Stimulated activated CD4-positive, alpha-beta T cell treated with anti-CD3 and anti-CD28 coated beads, Interleukin-4, amount 100 ng/mL, for 24 hours (primary cell): ENCODE measurements at regions not wholly inside any gene's neighbourhood (a gene's known extent, or its start where the extent isn't known, plus 50 kb on each side); places are given as distances from the start of the nearest gene placed in this dataset.
"Not testable (repeated sequence)": the region's sequence is repeated elsewhere in the genome, so short reads cannot be mapped to it uniquely, and the experiment has no call there.

Experiments
- DNase-seq: peaks from one replicate; pipeline ENCODE4 v3.0.0-alpha.2; 2020

DNA sequence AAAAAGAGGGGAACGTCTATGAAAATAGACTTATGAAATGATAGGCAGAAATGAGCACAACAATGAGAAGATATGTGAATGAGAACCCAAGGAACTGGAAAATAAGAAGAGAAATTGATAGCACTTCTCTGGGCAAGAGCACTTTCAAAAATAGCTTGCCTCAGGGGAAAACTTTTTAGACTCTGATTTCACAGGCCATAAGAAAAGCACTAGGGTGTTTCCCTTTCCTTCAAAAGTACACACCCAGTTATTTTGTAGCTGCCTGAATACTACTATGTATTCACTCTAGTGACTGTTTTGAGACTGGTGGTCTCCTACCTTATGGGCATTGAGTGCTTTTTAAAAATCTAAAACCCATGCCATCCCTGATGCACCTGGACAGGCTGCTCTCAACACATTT lies 172.3 kb upstream of the SOX6 start:
- DNase-seq: no peak

DNA sequence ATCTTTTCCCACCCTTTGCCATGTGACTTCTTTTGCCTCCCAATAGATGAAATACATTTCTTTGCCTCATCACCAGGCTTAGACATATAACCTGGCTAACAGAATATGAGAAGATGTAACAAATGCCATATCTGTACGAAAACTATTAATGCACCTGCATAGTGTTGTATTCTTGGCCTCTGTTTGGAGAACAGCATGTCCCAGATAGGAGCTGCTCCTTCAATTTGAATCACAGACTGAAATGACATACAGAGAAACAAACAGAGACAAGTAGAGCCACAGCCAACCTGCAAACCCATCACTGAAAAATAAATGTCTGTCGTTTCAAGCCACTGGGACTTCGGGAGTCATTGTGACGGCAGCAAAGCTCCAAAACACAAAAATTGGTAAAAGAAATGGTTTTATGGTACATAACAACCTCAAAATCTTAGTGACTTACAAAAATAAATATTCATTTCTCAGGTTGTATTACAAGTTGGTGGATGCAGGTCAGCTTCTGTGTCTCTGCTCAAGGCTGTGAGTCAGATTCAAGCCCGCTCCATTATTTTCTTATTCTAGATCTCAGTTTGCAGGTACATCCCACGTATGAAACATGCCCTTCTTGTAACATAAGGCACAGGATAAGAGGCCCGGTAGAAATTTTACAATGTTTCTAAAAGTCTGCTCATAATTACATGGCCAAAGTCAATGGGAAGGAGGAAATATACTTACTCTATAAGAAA lies 171.3 kb upstream of the SOX6 start:
- no peak for DNase-seq

DNA sequence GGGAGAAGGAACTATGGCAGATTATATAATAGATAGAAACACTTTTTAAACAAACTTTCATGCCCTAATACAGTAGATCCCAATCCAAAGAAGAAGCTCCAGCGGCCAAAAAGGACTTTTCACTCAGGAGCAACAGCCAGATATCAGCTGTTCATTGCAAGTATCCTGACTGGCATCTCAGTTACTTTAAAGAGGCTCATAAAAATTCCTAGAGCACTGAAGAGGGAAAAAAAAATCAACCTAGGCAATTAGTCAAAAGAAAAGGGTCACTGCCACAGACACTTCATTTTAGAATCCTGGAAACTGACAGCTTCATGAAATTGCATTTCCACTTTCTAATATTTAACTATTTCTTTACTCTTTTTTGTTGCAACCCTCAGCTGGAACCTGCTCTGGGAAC lies 170.6 kb upstream of the SOX6 start:
- DNase-seq: no peak

DNA sequence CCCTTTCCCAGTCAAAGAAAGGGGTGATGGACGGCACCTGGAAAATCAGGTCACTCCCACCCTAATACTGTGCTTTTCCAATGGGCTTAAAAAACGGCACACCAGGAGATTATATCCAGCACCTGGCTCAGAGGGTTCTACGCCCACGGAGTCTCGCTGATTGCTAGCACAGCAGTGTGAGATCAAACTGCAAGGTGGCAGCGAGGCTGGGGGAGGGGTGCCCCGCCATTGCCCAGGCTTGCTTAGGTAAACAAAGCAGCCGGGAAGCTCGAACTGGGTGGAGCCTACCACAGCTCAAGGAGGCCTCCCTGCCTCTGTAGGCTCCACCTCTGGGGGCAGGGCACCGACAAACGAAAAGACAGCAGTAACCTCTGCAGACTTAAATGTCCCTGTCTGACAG lies 164.4 kb upstream of the SOX6 start:
- not testable (repeated sequence) for DNase-seq

DNA sequence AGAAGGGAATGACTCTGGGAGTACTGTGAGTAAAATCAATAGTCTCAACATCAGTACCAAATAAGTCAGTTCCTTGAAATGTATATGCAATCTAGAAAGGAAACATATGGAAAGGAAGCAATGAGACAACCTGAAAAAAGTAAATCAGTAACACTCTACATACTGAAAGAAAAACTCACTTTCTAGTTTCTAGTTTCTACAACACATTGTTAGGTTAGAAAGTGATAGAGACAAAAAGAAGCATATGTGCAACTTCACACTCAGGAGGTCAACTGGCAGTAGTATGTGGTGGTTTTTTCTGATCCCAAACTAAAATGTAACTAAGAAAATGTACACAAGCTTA lies 156.5 kb upstream of the SOX6 start:
- no peak for DNase-seq

DNA sequence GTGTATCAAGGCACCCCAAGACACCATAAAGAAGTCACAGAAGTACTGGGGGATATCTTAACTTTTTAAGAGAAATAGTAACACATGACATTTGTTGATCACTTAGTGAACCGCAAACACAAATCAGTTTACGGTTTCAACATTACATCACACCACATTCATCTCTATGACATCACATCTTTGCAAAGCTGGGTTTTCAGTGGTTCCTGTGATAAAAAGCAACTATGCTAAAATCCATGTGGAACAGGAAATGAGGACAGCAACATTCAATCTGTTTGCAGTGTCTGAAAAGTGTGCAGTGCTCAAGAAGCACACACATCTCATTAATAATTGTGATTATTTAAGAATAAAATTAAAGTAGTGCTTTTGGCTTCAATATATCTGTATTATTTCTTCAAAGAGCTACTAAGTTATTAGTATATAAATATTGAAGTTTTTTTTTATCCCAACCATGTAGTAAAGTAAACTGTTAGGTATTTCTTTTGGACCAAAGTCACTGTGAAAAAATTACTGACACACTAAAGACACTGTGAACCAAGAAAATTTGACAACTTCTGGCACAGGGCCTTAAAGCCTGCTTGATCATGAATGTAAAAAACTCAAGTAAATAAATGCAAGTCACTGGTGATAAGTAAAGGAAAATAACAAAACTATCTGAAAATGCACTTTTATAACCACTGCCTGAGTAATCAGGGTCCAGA lies 156.0 kb upstream of the SOX6 start:
- no peak for DNase-seq

DNA sequence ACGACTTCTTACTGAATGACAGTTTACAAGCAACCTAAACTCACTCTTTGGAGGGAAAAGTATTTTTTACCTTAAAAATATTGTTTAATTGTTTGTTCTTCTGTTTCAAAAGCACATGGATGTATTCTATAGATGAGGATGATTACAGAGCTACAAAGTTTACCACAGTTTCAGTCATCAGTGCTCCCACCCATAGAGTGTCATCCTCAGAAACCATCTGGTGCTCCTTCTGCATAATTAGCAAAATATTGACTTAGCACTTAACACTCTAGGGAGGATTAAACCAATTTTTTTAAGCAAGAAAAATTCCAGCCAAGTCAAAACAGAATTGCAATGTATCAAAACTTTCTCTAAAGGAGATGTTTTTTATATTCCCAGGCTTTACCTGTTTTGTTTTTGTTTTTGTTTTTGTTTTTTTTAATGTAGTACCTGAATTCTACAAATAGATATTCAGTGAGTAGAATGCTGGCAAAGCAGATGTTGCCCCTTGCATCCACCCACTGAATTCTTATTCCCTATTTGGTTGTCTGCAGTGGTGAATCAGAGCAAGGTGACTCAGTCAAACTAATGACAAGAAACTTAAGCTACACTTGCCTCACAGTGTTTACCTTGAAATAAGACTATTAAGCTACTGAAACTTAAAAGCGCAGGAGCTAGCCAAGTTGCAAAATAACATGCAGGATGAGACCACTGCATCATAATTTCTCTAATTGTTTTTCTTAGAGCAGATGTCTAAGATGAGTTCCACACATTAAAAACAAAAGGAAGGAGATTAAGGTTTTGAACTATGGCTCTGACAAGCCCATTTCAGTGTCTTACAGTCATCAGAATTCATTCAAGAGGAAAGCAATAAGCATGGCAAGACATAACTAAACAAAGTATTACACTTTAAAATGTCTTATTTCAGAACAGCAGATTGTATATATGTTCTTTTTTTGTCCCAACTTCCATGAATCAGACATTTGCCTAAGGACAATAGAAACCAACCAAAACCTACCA lies 155.1 kb upstream of the SOX6 start:
- DNase-seq: no peak

DNA sequence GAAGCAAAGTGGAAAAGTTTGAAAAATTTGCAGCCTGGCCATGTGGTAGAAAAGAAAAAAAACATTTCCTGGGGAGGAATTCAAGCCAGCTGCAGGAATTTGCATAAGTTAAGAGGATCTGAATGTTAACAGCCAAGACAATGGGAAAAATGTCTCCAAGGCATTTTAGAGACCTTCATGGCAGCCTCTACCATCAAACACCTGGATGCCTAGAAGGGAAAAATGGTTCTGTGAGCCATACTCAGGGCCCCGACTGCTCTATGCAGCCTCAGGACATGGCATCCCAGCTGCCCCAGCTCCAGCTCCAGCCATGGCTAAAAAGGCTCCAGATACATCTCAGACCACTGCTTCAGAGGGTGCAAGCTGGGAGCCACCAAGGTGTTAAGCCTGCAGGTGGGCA lies 149.1 kb upstream of the SOX6 start:
- no peak for DNase-seq

DNA sequence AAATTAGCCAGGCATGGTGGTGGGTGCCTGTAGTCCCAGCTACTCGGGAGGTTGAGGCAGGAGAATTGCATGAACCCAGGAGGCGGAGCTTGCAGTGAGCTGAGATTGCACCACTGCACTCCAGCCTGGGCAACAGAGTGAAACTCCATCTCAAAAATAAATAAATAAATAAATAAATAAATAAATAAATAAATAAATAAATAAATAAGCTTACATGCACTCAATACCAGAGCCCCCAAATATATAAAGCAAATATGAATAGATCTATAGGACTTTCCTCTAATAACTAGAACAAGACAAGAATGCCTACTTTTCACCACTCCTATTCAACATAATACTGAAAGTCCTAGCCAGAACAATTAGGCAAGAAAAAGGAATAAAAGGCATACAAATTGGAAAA lies 147.5 kb upstream of the SOX6 start:
- DNase-seq: not testable (repeated sequence)

DNA sequence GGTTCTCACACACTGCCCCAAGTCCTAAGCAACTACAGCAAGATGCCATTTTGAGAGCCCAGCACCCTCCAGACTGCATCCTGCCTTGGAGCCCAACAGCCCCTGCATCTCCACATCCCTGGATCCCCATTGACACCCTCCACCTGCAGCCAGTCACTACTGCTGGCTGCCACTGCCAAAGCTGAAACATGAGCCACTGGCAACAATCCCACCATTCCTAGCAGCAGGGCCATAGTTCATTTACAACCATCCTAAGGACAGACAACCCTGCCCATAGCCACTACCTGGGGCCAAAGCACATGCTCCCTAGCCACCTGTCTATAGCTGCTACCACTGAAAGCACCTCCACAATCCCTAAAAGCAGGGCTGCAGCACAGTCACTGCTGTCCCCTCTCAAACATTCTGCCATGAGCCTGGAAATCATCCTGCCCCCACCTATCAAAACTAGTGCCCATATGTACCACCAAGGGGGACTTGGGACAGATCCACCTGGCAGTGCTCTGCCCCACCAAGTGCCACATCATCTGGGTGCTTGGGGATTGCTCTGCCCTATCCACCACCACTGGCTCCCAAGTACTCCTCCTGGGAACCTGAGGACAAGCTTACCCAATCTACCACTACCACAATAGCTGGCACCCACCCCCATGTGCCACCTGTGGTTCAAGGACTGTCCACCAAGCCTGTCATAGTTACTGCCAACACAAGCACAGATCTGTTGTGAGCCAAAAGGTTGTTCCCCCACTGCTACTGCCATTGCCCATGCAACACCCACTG lies 138.8 kb upstream of the SOX6 start:
- DNase-seq: no peak

DNA sequence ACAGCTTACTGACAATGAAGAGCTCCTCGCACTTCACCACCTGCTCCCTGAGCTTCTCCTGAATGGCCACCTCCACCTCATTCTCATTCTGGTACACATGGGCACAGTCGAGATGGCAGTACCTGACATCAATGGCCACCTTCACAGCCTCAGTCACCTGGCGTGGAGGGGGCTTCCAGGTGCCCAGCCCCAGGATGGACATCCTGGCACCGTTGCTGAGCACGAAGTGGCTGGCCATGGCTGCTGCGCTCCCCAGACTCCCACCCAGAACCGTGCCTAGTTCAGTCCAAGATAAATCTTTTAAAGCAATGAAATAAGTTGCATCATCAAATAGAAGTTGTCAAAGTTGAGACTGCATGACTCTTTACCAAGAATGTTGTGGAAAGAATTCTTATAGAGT lies 128.1 kb upstream of the SOX6 start:
- DNase-seq: no peak

DNA sequence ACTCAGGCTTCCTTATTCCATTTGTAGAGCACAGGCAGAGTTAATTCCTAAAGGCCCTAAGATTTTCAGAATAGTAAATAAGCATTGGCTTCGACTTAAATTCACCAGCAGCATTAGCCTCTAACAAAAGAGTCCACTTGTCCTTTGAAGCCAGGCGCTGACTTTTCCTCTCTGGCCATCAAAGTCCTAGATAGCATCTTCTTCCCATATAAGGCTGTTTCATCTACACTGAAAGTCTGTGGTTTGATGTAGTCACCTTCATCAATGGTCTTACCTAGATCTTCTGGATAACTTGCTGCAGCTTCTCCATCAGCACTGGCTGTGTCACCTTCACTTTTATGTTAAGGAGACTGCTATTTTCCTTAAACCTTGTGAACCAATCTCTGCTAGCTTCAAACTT lies 118.3 kb upstream of the SOX6 start:
- no peak for DNase-seq

DNA sequence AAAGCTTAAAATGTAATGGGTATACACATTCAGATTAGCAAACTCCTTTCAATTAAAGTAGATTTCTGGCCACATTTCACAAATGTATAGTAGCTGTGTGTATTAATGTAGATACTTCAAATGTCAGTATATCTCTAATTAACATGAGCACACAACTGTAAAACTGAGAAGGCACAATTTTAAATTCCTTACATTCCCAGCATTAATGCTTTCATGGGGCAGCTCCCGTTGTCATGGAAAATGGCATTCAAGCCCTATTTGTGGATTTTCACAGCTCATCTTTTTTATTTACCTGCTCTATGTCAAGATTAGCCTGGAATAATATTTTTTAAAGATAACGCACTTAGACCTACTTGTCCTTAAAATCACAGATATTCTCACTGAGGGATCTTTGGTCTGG lies 113.6 kb upstream of the SOX6 start:
- no peak for DNase-seq

DNA sequence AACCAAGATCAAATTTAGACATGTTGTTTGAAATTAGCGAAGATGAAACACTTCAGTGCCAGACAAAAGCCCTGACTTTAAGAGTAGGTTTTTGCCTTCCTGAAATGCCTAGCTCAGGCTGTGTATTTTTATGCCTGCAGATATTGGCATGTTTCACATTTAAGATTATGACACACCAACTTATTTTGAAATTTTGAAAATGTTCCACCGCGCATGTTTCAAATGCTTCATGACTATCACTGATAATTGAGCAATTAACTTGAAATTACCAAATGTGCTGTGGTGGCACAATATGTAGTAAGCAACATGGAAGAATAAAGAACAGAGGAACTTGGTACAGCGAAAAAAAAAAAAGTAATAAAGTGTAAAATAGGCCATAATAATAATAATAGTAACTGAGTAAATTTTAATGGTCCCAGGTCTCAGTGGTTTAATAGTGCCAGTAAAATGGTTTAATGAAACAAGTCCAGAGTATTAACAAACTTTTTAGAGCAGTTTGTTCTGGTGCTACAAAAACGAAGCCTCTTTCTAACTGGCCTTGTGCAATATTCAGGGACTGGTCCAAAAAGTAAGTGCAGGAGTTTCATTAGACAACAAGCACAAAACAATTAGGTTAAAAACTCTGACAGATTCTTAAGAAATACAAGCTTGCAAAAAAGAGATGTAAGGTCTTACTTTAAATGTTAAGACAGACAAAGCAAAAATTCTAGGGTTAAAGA lies 112.5 kb upstream of the SOX6 start:
- no peak for DNase-seq

DNA sequence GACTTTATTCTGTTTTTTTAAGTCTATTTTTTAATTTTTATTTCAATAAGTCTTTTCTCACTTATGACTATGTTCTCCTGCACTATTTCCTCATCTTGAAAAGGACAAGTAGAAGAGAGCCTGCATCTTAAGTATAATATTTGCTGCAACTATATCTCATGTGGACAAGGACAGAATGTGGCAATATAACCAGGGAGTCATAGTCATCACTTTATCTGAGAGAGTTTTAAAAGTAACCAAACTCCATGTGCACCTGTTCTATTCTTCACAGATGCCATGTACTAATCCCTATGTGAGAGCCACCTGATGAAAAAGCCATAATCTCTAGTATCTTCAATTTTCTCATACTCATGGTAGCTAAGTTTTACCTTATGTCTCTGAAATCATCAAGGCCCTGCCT lies 104.2 kb upstream of the SOX6 start:
- no peak for DNase-seq

DNA sequence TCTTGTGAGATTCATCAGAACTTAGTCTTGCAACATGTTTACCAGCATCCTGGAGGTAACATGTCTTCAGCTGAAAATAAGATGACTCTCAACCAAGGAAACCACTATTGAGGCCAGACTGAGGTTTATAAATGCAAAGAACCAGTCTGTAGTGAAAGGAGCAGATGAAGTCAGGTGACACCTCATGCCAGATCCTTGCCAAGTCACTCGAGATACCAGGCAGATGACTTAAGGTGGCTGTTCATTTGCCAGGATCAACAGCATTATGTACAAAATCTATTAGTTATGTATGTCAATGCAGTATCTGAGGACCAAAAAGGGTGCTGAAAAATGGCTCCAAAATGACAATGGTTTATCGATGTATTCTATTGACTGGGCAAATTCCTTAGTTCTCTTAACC lies 100.0 kb upstream of the SOX6 start:
- no peak for DNase-seq

DNA sequence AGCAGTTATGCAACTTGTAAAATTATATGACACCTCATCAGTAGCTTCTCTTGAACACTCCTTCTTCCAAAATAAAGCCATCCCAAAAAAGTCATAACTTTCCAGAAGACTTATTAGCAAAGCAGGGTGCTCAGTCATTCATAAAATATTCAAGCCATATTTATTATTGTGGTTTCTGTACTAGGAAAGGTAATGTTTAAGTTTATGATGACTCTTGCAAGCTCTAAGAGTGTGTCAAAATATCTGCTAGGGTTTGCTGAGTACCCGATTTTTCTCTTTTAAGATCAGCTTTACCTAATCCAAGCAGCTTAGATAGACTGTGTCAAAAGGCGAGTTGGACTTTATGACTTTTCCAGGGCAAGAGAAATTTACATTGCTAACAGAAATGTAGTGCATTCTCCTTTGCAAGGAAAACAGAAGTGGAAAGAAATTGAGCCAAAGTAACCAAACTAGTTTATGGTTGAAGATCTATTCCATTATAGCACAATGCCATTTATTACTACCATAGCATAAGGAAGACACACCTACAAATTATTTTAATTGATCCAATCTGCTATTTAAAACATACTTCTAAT lies 98.0 kb upstream of the SOX6 start:
- DNase-seq: no peak

DNA sequence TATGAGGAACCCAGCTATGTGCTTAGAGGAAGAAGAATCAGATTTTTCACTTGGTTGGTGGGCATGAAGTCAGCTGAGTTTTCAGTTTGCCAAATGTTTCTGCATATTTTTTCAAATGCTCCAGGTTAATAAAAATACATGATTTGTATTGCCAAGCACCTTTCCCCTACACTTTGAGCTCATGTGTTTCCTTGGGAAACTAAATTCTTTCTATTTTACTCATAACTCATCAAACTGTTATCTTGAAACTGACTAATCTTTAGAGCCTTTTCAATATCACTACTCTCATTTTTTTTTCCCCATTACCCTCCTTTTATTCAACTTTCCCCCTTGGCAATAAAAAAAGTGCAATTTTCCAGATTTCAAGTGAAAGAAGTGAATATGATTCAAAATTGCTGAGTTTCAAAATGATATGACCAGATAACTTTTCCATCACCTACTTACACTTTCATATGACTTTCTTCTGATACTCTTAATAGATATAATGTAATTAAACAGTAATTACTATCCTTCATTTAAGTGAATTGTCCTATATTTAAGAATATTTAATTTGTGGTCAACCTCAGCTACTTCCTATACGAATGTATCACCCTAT lies 91.9 kb upstream of the SOX6 start:
- no peak for DNase-seq

DNA sequence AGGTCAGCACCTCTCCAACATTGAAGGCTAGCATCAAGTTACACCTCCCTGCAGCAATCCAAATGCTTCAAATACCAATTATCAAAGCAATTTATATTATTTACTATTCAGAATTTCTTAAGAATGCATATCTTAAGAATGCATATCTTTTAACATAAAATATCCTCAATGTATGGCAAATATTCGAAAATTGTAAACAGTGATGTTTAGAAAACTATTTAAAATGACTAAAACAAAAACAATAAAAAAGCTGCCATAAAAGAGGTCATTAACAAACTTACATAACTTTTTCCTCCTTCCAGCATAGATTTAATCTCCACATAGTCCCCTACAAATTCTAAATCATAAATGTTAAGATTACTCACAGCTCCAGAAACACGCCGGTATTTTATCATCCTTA lies 85.1 kb upstream of the SOX6 start:
- DNase-seq: no peak

DNA sequence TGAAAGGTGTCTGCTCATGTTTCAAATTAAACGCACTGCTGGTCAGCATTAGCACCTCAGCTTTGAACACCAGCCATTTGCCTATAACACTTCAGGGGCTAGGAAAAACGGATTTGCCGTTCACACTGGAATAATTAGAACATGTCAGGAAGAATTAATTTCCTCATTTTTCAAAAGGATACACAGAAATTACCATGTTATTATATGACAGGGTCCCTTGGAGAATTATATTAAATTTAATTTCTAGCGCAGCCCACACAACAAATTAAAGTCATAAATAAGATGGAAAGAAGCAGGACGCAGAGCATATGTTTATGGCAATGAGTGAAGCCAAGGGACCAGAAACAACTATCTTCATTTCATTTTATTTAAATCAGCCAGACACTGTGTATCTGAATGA lies 83.8 kb upstream of the SOX6 start:
- no peak for DNase-seq

DNA sequence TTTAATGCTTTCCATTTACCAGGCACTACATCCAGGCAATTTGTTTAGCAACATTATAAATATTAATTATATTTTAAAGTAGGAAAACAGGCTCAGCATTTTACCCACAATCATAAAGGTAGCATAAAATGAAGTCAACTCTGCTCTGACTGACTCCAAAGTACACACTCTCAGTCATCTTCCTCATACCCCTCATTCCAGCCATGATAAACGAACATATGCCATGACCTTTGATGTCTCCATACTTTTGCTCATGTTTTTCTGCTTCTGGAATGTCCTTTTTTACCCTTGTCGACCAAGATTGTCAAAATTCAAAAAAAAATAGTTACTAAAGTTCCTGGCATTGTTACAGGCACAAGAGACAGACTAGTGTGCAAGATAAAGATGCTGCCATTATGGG lies 77.7 kb upstream of the SOX6 start:
- DNase-seq: no peak

DNA sequence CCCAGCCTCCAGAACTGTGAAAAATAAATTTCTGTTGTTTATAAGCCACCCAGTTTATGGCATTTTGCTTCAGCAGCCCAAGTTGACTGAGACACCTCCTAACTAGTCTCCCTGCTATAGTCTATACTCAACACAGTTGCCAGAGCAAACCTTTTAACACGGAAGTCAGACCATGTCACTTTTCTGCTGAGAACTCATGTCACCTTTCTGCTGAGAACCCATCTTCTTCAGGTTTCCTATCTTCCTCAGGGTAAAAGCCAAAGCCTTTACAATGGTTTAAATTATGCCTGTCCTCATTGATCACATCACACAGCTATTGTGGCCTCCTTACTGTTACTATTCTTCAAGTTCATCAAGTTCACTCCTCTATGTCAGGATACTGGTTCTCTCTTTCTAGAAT lies 74.3 kb upstream of the SOX6 start:
- DNase-seq: no peak
